BLaER1 (cell line): ENCODE measurements at regions not wholly inside any gene's neighbourhood (a gene's known extent, or its start where the extent isn't known, plus 50 kb on each side); places are given as distances from the start of the nearest gene placed in this dataset.

Experiments used
- H3K27ac ChIP-seq: shearing (Covaris generic); formaldehyde crosslinking; 2 replicates; pipeline ENCODE4 v1.8.1; 2022
- H3K27me3 ChIP-seq: shearing (Covaris generic); formaldehyde crosslinking; 2 replicates; pipeline ENCODE4 v1.8.1; 2022
- H3K36me3 ChIP-seq: shearing (Covaris generic); formaldehyde crosslinking; 2 replicates; pipeline ENCODE4 v1.8.1; 2022
- H3K4me1 ChIP-seq: shearing (Covaris generic); formaldehyde crosslinking; 2 replicates; pipeline ENCODE4 v1.8.1; 2022
- H3K4me2 ChIP-seq: shearing (Covaris generic); formaldehyde crosslinking; 2 replicates; pipeline ENCODE4 v1.8.1; 2022
- H3K4me3 ChIP-seq: shearing (Covaris generic); formaldehyde crosslinking; 2 replicates; pipeline ENCODE4 v1.8.1; 2022
- H3K9ac ChIP-seq: shearing (Covaris generic); formaldehyde crosslinking; 2 replicates; pipeline ENCODE4 v1.8.1; 2022
- H3K9me3 ChIP-seq: shearing (Covaris generic); formaldehyde crosslinking; 2 replicates; pipeline ENCODE4 v1.8.1; 2022
- H4K20me1 ChIP-seq: shearing (Covaris generic); formaldehyde crosslinking; 2 replicates; pipeline ENCODE4 v1.8.1; 2022
- Cebpa-rat ChIP-seq: shearing (Covaris generic); IDR thresholded peaks from 2 replicates; pipeline ENCODE4 v1.8.1; 2022

DNA sequence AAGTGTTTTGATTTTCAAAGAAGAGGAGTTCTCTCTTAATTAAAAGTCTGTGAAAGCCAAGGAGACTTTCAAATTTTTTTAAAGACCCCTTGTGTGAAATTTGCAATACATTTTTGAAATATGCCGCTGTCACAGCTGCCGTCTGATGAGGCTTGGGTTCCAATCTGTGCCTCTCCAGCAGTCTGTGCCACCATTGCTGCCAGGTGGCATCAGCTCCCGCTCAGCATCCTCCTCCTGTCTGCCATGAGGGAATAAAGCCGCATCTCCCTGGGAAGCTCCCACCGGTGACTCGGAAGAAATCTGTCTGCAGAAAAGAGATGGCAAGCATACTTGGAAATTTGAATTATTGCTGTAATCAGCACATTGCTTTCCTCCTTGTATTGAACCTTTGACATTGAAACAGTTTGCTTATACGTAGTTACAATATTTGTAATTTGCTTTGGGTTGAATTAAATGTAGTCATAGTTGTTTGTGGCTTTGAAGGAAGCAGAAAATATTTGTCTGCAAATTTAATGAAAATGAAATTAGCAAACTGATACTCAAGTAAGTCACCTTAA is 145.7 kb upstream of the SNX2 start:
- H3K27ac ChIP-seq: no peak overlapping the region
- no peak overlapping the region for H3K4me2 ChIP-seq
- no peaks in the 10 kb centered on the region for H3K36me3 ChIP-seq
- H3K4me3 ChIP-seq: no peak overlapping the region
- no peaks in the 10 kb centered on the region for H3K9me3 ChIP-seq
- H3K9ac ChIP-seq: no peak overlapping the region
- no peak for TF ChIP-seq Cebpa-rat
- H4K20me1 ChIP-seq: no peaks in the 10 kb centered on the region
- H3K27me3 ChIP-seq: no peaks in the 10 kb centered on the region
- no peaks in the 10 kb centered on the region for H3K4me1 ChIP-seq

DNA sequence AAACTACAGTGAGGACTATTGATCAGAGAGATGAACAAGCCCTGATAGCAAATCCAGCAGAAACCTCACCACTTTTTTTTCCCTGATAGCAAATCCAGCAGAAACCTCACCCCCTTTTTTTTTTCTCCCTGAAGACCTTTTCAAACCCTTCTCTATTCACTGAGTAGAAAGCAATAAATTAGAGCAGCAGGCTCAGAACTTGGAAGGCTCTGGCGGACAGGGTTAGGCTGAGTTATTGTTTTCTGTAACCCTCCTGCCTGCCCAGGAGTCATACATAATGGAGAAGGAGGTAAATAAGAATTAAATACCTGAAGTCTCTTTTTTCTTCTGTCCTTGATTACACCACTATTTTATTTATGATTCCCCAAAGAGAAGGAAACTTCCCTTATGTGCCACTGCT is 136.3 kb upstream of the SNX2 start:
- Histone ChIP-seq H3K4me1 (no peaks in the 10 kb centered on the region), H4K20me1 (no peaks in the 10 kb centered on the region), H3K4me2 (no peak overlapping the region), H3K9me3 (no peaks in the 10 kb centered on the region), H3K9ac (no peak overlapping the region), H3K27ac (no peak overlapping the region), H3K4me3 (no peak overlapping the region), H3K36me3 (no peaks in the 10 kb centered on the region), H3K27me3 (no peaks in the 10 kb centered on the region)
- no peak for TF ChIP-seq Cebpa-rat

DNA sequence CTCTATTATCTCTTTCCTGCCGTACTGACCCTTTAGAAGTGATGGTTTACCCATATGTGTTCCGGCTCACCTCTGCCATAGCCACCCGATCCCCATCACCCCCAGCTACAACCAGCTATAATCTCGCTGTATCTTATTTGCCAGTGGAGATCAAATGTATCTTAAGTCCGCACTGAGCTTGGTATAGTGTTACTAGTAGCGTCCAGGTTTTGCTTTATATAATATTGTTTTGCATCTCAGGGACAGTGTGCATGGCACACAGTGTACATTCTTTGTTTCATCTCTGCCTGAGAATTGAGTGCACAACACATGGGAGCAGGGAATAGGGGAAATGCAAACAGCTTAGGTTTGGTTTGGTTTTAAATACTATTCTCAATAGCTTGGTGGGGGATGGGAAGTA is 135.8 kb upstream of the SNX2 start:
- no peak overlapping the region for H3K9ac ChIP-seq
- H3K27me3 ChIP-seq: no peaks in the 10 kb centered on the region
- no peak overlapping the region for H3K27ac ChIP-seq
- H3K36me3 ChIP-seq: no peaks in the 10 kb centered on the region
- no peak for TF ChIP-seq Cebpa-rat
- no peak overlapping the region for H3K4me3 ChIP-seq
- H3K9me3 ChIP-seq: no peaks in the 10 kb centered on the region
- no peak overlapping the region for H3K4me2 ChIP-seq
- no peaks in the 10 kb centered on the region for H3K4me1 ChIP-seq
- no peaks in the 10 kb centered on the region for H4K20me1 ChIP-seq

DNA sequence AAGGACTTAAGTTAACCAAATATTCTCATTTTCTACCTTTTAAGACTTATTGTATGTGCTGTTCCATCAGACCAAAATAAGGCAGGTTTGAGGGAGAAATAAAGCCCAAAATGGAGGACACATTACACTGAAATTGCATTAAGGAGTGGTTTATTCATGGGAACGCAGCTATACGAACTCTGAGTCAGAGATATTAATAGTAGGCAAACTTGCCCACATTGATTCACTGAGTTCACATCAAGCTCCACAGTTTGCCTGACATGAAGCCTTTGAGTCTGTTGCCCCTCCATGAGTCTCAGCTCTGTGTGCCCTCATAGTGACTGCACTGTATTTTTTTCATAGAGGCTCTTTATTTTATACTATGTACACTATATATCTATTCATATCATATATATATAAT is 135.0 kb upstream of the SNX2 start:
- H3K9me3 ChIP-seq: no peaks in the 10 kb centered on the region
- no peaks in the 10 kb centered on the region for H3K27me3 ChIP-seq
- no peaks in the 10 kb centered on the region for H3K36me3 ChIP-seq
- H3K4me2 ChIP-seq: no peak overlapping the region
- no peaks in the 10 kb centered on the region for H4K20me1 ChIP-seq
- TF ChIP-seq Cebpa-rat: no peak
- no peak overlapping the region for H3K9ac ChIP-seq
- H3K4me3 ChIP-seq: no peak overlapping the region
- H3K4me1 ChIP-seq: no peaks in the 10 kb centered on the region
- no peak overlapping the region for H3K27ac ChIP-seq

DNA sequence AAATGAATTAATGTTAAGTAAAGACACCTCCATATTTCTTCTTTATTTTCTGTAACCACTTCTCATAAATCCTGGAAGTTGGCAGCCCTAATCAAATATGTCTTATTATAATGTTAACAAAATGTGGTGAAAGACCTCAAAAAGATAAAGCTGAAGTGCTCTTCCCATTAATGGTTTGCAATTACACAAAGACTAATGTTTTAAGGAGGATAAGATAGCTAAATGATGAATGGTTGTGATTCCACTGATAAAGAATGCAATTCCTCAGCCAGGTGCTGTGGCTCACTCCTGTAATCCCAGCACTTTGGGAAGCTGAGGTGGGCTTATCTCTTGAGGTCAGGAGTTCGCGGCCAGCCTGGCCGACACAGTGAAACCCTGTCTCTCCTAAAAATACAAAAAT is 125.8 kb upstream of the SNX2 start:
- no peak for TF ChIP-seq Cebpa-rat
- H3K4me1 ChIP-seq: no peaks in the 10 kb centered on the region
- H3K9me3 ChIP-seq: no peaks in the 10 kb centered on the region
- no peaks in the 10 kb centered on the region for H3K36me3 ChIP-seq
- H3K4me2 ChIP-seq: no peak overlapping the region
- no peak overlapping the region for H3K27ac ChIP-seq
- no peak overlapping the region for H3K4me3 ChIP-seq
- H4K20me1 ChIP-seq: no peaks in the 10 kb centered on the region
- H3K9ac ChIP-seq: no peak overlapping the region
- H3K27me3 ChIP-seq: no peaks in the 10 kb centered on the region

DNA sequence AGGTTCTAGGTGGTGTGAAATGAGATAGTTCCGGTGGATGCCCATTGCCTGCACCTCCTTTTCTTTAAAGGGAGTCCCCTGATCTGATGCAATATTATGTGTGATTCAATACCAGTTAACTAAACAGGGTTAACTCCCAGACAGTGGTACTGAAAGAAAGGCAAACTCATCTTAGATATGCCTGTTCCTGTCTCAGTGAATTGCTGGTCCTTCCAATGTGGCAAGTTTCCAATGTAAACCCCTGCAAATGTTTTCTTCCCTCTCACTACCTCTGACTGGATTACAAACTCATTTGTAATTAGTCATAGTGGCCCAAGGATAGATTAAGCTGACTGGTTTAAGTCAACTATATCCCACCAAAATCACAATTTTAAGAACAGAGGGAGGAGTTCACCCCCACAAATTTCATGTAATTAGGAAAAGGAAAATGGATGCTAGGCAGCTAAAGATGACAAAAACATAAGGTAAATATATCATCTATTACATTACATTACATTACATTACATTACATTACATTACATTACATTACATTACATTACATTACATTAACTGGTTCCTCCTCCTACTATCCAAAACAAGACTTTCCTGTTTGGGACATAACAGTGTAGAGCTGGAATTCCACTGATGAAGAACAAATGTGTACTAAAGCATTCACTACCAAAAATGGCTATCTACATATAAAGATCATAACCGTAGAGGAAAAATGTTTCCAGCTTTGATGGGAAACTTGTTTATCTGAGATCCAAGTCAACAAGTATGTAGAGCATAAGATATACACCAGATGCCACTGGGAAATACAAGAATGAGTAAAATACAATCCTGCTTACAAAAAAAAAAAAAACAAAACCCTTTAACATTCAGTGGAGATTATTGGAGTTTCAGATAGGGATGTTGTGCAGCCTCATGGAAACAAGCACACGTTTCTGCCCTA is 121.5 kb upstream of the SNX2 start:
- Histone ChIP-seq H3K4me1 (no peaks in the 10 kb centered on the region), H4K20me1 (no peaks in the 10 kb centered on the region), H3K4me2 (no peak overlapping the region), H3K9ac (no peak overlapping the region), H3K27ac (no peak overlapping the region), H3K27me3 (no peaks in the 10 kb centered on the region), H3K9me3 (no peaks in the 10 kb centered on the region), H3K4me3 (no peak overlapping the region), H3K36me3 (no peaks in the 10 kb centered on the region)
- TF ChIP-seq Cebpa-rat: no peak

DNA sequence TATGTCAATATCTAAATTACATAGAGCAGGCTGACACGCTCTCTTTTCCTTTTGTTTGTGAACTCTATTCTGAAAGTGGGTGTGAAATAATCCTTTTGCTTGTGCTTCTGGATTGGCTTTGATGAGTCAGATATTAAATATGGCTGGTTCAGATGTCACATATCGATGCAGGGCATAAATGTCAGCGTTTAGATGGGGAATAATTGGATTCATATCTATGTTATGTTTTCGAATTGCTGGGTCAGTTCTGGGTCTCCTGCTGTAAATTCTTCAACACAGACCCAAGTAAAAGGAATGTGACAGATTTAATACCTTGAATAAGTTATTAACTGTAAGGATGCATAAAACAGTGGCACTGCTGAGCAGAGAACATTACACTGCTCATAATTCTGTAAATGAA is 118.7 kb upstream of the SNX2 start:
- Histone ChIP-seq H3K4me2 (no peak overlapping the region), H3K27me3 (no peaks in the 10 kb centered on the region), H3K36me3 (no peaks in the 10 kb centered on the region), H4K20me1 (no peaks in the 10 kb centered on the region), H3K4me3 (no peak overlapping the region), H3K27ac (no peak overlapping the region), H3K9ac (no peak overlapping the region), H3K4me1 (no peaks in the 10 kb centered on the region), H3K9me3 (no peaks in the 10 kb centered on the region)
- TF ChIP-seq Cebpa-rat: no peak

DNA sequence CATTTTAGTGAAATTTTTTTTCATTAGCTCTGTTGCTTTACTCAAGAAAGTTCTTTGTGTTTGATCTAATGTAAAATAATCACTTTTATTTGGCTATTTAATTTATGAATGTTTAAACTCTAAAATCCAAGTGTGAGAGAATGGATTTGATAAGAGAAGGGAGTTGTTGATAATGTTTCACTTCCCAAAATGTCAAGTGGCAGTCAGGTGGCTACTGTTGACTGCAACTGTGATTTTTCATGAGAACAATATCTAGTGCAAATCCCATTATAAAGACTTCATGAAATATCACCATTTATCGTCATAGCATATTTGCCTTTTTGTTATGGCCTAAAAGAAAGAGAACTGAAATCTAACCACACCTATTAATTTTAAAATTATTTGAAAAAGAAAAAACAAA is 118.3 kb upstream of the SNX2 start:
- Histone ChIP-seq H3K9ac (no peak overlapping the region), H3K27me3 (no peaks in the 10 kb centered on the region), H3K4me2 (no peak overlapping the region), H3K4me3 (no peak overlapping the region), H4K20me1 (no peaks in the 10 kb centered on the region), H3K27ac (no peak overlapping the region), H3K4me1 (no peaks in the 10 kb centered on the region), H3K36me3 (no peaks in the 10 kb centered on the region), H3K9me3 (no peaks in the 10 kb centered on the region)
- TF ChIP-seq Cebpa-rat: no peak

DNA sequence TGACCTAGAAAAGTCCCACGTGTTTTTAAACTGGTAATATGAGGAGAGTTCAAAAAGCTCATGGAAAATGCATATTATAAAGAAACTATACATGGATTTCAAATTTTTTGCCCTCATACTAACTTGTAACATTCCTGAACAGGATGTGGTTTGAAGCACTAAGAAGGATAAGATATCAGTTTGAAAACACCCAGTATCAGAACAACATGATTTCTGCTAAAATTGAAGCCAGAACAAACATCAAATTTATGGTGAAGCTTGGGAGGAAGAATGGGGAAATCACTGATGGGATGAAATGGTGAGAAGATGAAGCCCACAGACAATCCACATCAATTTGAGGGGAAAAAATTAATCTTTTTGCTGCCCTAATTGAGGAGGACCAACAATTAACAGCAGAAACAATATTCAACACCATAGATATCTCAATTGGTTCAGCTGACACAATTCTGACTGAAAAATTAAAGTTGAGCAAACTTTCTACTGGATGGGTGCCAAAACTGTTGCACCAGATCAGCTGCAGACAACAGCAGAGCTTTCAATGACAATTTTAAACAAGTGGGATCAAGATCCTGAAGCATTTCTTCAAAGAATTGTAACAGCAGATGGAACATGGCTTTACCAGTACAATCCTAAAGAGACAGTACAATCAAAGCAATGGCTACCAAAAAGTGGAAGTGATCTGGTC is 113.2 kb upstream of the SNX2 start:
- no peak overlapping the region for H3K27ac ChIP-seq
- no peak overlapping the region for H3K4me2 ChIP-seq
- no peaks in the 10 kb centered on the region for H3K36me3 ChIP-seq
- H3K9me3 ChIP-seq: no peaks in the 10 kb centered on the region
- no peak overlapping the region for H3K4me3 ChIP-seq
- H3K4me1 ChIP-seq: no peaks in the 10 kb centered on the region
- no peaks in the 10 kb centered on the region for H4K20me1 ChIP-seq
- no peaks in the 10 kb centered on the region for H3K27me3 ChIP-seq
- H3K9ac ChIP-seq: no peak overlapping the region
- no peak for TF ChIP-seq Cebpa-rat

DNA sequence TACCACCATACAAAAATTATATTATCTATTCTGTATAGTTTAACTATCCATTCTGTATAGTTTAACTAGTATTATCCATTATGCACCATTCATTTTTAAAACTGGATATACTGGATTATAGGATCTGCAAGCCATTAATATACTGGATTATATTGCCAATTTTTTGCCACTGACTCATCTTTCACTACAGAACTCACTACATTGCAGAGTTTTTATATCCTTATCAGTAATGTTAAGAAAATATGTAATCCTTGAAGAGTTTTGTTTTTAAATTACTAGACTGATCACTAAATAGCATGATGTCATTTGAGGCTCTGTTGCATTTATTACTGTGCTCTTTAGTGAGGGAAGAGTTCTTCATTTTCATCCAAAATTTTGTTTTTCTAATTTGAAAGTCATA is 109.8 kb upstream of the SNX2 start:
- Histone ChIP-seq H3K9me3 (no peaks in the 10 kb centered on the region), H3K4me1 (no peaks in the 10 kb centered on the region), H3K27me3 (no peaks in the 10 kb centered on the region), H3K4me2 (no peak overlapping the region), H3K9ac (no peak overlapping the region), H3K4me3 (no peak overlapping the region), H3K27ac (no peak overlapping the region), H4K20me1 (no peaks in the 10 kb centered on the region), H3K36me3 (no peaks in the 10 kb centered on the region)
- TF ChIP-seq Cebpa-rat: no peak
